ENCODE measurements at regions not wholly inside any gene's neighbourhood (a gene's known extent, or its start where the extent isn't known, plus 50 kb on each side); places are given as distances from the start of the nearest gene placed in this dataset.

- no peaks in the 10 kb centered on the region for H3K36me3 ChIP-seq (ENCODE audit: control insufficient read depth in 2 of 2, insufficient read depth in 2 of 2, low read length in 1 of 2)
- WGBS, 2 donors, result 83 to 84% methylated on average over 7 of the region's 7 CpGs
- H3K27me3 ChIP-seq (ENCODE audit: control insufficient read depth in 1 of 2, insufficient read depth in 2 of 2, low read length in 2 of 2), result no peaks in the 10 kb centered on the region
- no peaks in the 10 kb centered on the region for H3K4me1 ChIP-seq (ENCODE audit: control insufficient read depth in 2 of 2, insufficient read depth in 2 of 2, low read length in 1 of 2)
- no peak overlapping the region for H3K27ac ChIP-seq (ENCODE audit: low read depth in 2 of 2, low read length in 1 of 2)
- H3K4me3 ChIP-seq (ENCODE audit: low read depth in 1 of 2, low read length in 2 of 2), result no peak overlapping the region
- H3K9me3 ChIP-seq (ENCODE audit: control insufficient read depth in 2 of 2, insufficient read depth in 1 of 2, low read depth in 1 of 2, low read length in 1 of 2), result peaks cover 0 to 2% of the 10 kb centered on the region in 2 donors
These were observed 113.2 kb downstream of the HERPUD2 start for GRCh38 chr7:35581605-35582210.

- Histone ChIP-seq H3K9me3 (ENCODE audit: control insufficient read depth in 2 of 2, insufficient read depth in 1 of 2, low read depth in 1 of 2, low read length in 1 of 2) (peaks cover 0 to 2% of the 10 kb centered on the region in 2 donors), H3K27ac (ENCODE audit: low read depth in 2 of 2, low read length in 1 of 2) (no peak overlapping the region), H3K4me1 (ENCODE audit: control insufficient read depth in 2 of 2, insufficient read depth in 2 of 2, low read length in 1 of 2) (no peaks in the 10 kb centered on the region), H3K36me3 (ENCODE audit: control insufficient read depth in 2 of 2, insufficient read depth in 2 of 2, low read length in 1 of 2) (no peaks in the 10 kb centered on the region), H3K4me3 (ENCODE audit: low read depth in 1 of 2, low read length in 2 of 2) (no peak overlapping the region), H3K27me3 (ENCODE audit: control insufficient read depth in 1 of 2, insufficient read depth in 2 of 2, low read length in 2 of 2) (no peaks in the 10 kb centered on the region)
- 63 to 68% methylated on average over 5 of the region's 5 CpGs for WGBS, 2 donors
These were observed 118.8 kb downstream of the HERPUD2 start for GRCh38 chr7:35576031-35576573.

GRCh38 chr7:35571611-35572240 is 123.2 kb downstream of the HERPUD2 start:
- H3K4me1 ChIP-seq (ENCODE audit: control insufficient read depth in 2 of 2, insufficient read depth in 2 of 2, low read length in 1 of 2), result no peaks in the 10 kb centered on the region
- WGBS, 2 donors, result 56 to 62% methylated on average over 3 of the region's 3 CpGs
- no peaks in the 10 kb centered on the region for H3K27me3 ChIP-seq (ENCODE audit: control insufficient read depth in 1 of 2, insufficient read depth in 2 of 2, low read length in 2 of 2)
- H3K4me3 ChIP-seq (ENCODE audit: low read depth in 1 of 2, low read length in 2 of 2), result no peak overlapping the region
- H3K36me3 ChIP-seq (ENCODE audit: control insufficient read depth in 2 of 2, insufficient read depth in 2 of 2, low read length in 1 of 2), result no peaks in the 10 kb centered on the region
- no peaks in the 10 kb centered on the region for H3K9me3 ChIP-seq (ENCODE audit: control insufficient read depth in 2 of 2, insufficient read depth in 1 of 2, low read depth in 1 of 2, low read length in 1 of 2)
- no peak overlapping the region for H3K27ac ChIP-seq (ENCODE audit: low read depth in 2 of 2, low read length in 1 of 2)

GRCh38 chr7:35570937-35571336 is 124.0 kb downstream of the HERPUD2 start:
- WGBS, 2 donors, result 76% methylated on average over 5 of the region's 5 CpGs
- Histone ChIP-seq H3K36me3 (ENCODE audit: control insufficient read depth in 2 of 2, insufficient read depth in 2 of 2, low read length in 1 of 2) (no peaks in the 10 kb centered on the region), H3K27ac (ENCODE audit: low read depth in 2 of 2, low read length in 1 of 2) (no peak overlapping the region), H3K9me3 (ENCODE audit: control insufficient read depth in 2 of 2, insufficient read depth in 1 of 2, low read depth in 1 of 2, low read length in 1 of 2) (no peaks in the 10 kb centered on the region), H3K27me3 (ENCODE audit: control insufficient read depth in 1 of 2, insufficient read depth in 2 of 2, low read length in 2 of 2) (no peaks in the 10 kb centered on the region), H3K4me1 (ENCODE audit: control insufficient read depth in 2 of 2, insufficient read depth in 2 of 2, low read length in 1 of 2) (no peaks in the 10 kb centered on the region), H3K4me3 (ENCODE audit: low read depth in 1 of 2, low read length in 2 of 2) (no peak overlapping the region)

GRCh38 chr7:35565927-35566326 is 129.0 kb downstream of the HERPUD2 start:
- Histone ChIP-seq H3K27ac (ENCODE audit: low read depth in 2 of 2, low read length in 1 of 2) (no peak overlapping the region), H3K27me3 (ENCODE audit: control insufficient read depth in 1 of 2, insufficient read depth in 2 of 2, low read length in 2 of 2) (no peaks in the 10 kb centered on the region), H3K9me3 (ENCODE audit: control insufficient read depth in 2 of 2, insufficient read depth in 1 of 2, low read depth in 1 of 2, low read length in 1 of 2) (no peaks in the 10 kb centered on the region), H3K4me1 (ENCODE audit: control insufficient read depth in 2 of 2, insufficient read depth in 2 of 2, low read length in 1 of 2) (no peaks in the 10 kb centered on the region), H3K4me3 (ENCODE audit: low read depth in 1 of 2, low read length in 2 of 2) (no peak overlapping the region), H3K36me3 (ENCODE audit: control insufficient read depth in 2 of 2, insufficient read depth in 2 of 2, low read length in 1 of 2) (no peaks in the 10 kb centered on the region)
- WGBS, 2 donors, result 29 to 38% methylated on average over 3 of the region's 3 CpGs

GRCh38 chr7:35558841-35559240 is 136.1 kb downstream of the HERPUD2 start:
- Histone ChIP-seq H3K4me1 (ENCODE audit: control insufficient read depth in 2 of 2, insufficient read depth in 2 of 2, low read length in 1 of 2) (no peaks in the 10 kb centered on the region), H3K36me3 (ENCODE audit: control insufficient read depth in 2 of 2, insufficient read depth in 2 of 2, low read length in 1 of 2) (no peaks in the 10 kb centered on the region), H3K27me3 (ENCODE audit: control insufficient read depth in 1 of 2, insufficient read depth in 2 of 2, low read length in 2 of 2) (no peaks in the 10 kb centered on the region), H3K27ac (ENCODE audit: low read depth in 2 of 2, low read length in 1 of 2) (no peak overlapping the region), H3K9me3 (ENCODE audit: control insufficient read depth in 2 of 2, insufficient read depth in 1 of 2, low read depth in 1 of 2, low read length in 1 of 2) (no peaks in the 10 kb centered on the region), H3K4me3 (ENCODE audit: low read depth in 1 of 2, low read length in 2 of 2) (no peak overlapping the region)
- 83 to 86% methylated on average over 4 of the region's 4 CpGs for WGBS, 2 donors

- WGBS, 2 donors, result 63 to 69% methylated on average over 8 of the region's 8 CpGs
- Histone ChIP-seq H3K27me3 (ENCODE audit: control insufficient read depth in 1 of 2, insufficient read depth in 2 of 2, low read length in 2 of 2) (no peaks in the 10 kb centered on the region), H3K27ac (ENCODE audit: low read depth in 2 of 2, low read length in 1 of 2) (no peak overlapping the region), H3K9me3 (ENCODE audit: control insufficient read depth in 2 of 2, insufficient read depth in 1 of 2, low read depth in 1 of 2, low read length in 1 of 2) (no peaks in the 10 kb centered on the region), H3K4me1 (ENCODE audit: control insufficient read depth in 2 of 2, insufficient read depth in 2 of 2, low read length in 1 of 2) (no peaks in the 10 kb centered on the region), H3K36me3 (ENCODE audit: control insufficient read depth in 2 of 2, insufficient read depth in 2 of 2, low read length in 1 of 2) (no peaks in the 10 kb centered on the region), H3K4me3 (ENCODE audit: low read depth in 1 of 2, low read length in 2 of 2) (no peak overlapping the region)
These were observed 138.1 kb downstream of the HERPUD2 start for GRCh38 chr7:35556515-35557471.

GRCh38 chr7:35555934-35556333 is 139.0 kb downstream of the HERPUD2 start:
- no peak overlapping the region for H3K4me3 ChIP-seq (ENCODE audit: low read depth in 1 of 2, low read length in 2 of 2)
- no peak overlapping the region for H3K27ac ChIP-seq (ENCODE audit: low read depth in 2 of 2, low read length in 1 of 2)
- 32 to 52% methylated on average over 4 of the region's 4 CpGs for WGBS, 2 donors
- no peaks in the 10 kb centered on the region for H3K4me1 ChIP-seq (ENCODE audit: control insufficient read depth in 2 of 2, insufficient read depth in 2 of 2, low read length in 1 of 2)
- no peaks in the 10 kb centered on the region for H3K9me3 ChIP-seq (ENCODE audit: control insufficient read depth in 2 of 2, insufficient read depth in 1 of 2, low read depth in 1 of 2, low read length in 1 of 2)
- no peaks in the 10 kb centered on the region for H3K27me3 ChIP-seq (ENCODE audit: control insufficient read depth in 1 of 2, insufficient read depth in 2 of 2, low read length in 2 of 2)
- no peaks in the 10 kb centered on the region for H3K36me3 ChIP-seq (ENCODE audit: control insufficient read depth in 2 of 2, insufficient read depth in 2 of 2, low read length in 1 of 2)

- H3K9me3 ChIP-seq (ENCODE audit: control insufficient read depth in 2 of 2, insufficient read depth in 1 of 2, low read depth in 1 of 2, low read length in 1 of 2), result no peaks in the 10 kb centered on the region
- 80 to 85% methylated on average over 5 of the region's 5 CpGs for WGBS, 2 donors
- no peaks in the 10 kb centered on the region for H3K4me1 ChIP-seq (ENCODE audit: control insufficient read depth in 2 of 2, insufficient read depth in 2 of 2, low read length in 1 of 2)
- no peaks in the 10 kb centered on the region for H3K27me3 ChIP-seq (ENCODE audit: control insufficient read depth in 1 of 2, insufficient read depth in 2 of 2, low read length in 2 of 2)
- no peaks in the 10 kb centered on the region for H3K36me3 ChIP-seq (ENCODE audit: control insufficient read depth in 2 of 2, insufficient read depth in 2 of 2, low read length in 1 of 2)
- H3K4me3 ChIP-seq (ENCODE audit: low read depth in 1 of 2, low read length in 2 of 2), result no peak overlapping the region
- no peak overlapping the region for H3K27ac ChIP-seq (ENCODE audit: low read depth in 2 of 2, low read length in 1 of 2)
These were observed 139.5 kb downstream of the HERPUD2 start for GRCh38 chr7:35555386-35555785.
